Right renal cortex interstitium (tissue), 3 donors: ENCODE measurements at regions not wholly inside any gene's neighbourhood (a gene's known extent, or its start where the extent isn't known, plus 50 kb on each side); places are given as distances from the start of the nearest gene placed in this dataset.
"Not testable (repeated sequence)": the region's sequence is repeated elsewhere in the genome, so short reads cannot be mapped to it uniquely, and the experiment has no call there.

ENCODE experiments used
- DNase-seq, 3 donors: peaks; one replicate each; pipeline ENCODE4 v3.0.0-alpha.2; 2013; ENCODE audit warnings: low read depth in 3 of 3, low spot score in 2 of 3

DNA sequence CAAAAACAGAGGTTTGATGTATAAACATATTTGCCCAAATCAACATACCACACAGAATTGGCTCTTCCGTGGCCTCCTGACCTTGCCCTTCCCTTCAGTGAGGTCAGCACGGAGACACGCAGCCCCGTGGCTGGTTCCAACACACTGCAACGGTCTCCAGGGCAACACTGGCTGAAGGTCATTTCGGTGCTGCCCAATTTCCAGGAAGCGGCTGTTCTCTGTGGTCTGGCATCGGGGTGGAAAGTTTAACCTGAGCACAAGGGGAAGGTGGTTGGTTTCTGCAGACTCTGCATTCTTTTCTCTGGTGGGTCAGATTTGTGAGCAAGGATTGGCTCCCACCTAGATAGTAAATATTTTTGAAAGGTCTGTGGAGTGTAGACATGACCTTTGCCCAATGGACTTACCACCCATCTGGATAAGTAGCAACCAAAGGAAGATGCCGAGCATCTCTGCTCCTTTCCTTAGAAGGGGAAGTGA, 177.6 kb upstream of the PHACTR1 start:
- no peak for DNase-seq

GRCh38 chr6:12542319-12543115, 174.1 kb upstream of the PHACTR1 start:
- not testable (repeated sequence) for DNase-seq

DNA sequence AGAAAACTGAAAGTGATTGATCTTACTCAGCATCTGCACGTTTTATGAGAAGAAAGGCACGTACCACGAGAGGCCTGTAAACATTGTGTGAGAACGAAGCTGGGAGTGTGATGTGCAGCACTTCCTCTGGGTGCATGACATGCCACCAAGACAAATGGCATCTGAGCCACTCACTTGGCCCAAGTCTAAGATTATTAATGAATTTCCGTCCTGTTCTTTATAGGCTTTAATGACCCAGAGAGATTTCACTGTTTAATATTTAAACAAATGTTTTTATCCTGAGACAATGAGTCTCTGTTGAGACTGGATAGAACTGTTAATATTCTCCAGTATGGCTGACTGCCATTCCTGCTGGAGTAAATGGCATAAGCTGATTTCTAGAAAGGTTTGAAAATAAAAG, 172.6 kb upstream of the PHACTR1 start:
- DNase-seq, result no peak

DNA sequence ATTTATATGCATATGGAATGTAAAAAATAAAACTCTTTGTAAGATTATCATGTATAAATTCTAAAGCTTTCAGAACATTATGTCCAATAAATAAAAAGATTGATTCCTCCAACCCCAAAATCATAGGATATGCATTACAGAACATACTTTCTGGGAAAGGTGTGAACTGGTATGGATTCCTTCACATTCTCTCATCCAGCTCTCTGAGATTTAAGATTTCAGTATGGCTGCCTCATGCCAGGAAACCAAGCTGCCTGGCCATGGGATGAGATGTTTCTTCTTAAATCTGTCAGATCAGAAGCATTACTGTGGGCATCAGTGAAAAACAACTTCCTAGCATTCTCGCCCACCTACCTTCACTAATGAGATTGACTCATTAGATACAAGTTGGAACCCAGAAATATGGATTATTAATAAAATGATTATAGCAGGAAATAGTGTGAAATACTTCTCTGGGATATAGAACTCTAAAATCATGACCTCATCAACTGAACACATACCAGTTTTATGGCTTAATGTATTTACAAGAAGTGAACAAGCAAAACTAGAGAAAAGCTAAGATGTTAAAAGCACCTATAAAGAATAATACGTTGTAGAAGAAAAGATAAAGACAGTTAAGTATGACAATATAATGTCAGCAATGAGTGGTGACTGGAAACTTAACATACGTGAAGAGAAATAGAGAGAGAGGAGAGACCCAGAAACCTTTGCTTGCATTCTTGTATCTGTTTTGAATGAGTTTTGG, 171.6 kb upstream of the PHACTR1 start:
- DNase-seq, result no peak

DNA sequence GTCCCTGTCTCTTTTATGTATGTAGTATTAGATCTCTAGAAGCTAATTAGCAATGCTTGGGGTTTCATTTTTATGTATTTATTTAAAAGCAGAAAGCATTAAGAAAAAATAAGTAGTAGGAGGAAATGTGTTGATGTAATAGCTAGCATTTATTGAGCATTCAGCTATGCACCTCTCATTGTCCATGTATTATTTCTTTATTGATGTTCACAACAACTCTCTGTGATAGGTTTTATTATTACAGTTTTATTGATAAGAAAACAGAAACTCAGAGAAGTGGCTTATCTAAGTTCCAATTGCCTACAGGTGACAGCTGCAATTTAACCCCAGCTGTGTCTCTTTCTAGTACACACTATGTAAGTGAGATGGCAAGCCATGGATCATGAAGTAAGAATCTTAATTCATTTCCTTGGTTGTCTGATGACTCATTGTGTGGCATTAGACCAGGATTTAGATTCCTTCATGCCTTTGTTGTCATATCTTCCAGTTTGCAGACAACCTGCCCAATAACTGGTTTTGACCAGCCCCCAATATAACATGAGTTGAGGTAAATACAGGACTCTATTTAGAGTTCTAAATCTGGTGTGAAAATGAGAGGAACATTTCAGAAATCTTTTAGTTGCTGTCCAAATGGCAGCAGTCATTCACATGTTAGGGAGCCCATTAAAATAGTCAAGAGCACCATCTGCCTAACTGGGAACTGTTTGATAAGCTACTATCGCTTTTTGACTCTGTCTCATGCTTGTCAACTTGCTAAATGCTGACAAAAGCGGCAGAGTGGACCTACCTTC, 170.8 kb upstream of the PHACTR1 start:
- no peak for DNase-seq

- DNase-seq, result no peak
Observed at GRCh38 chr6:12546410-12547002, 170.1 kb upstream of the PHACTR1 start.

DNA sequence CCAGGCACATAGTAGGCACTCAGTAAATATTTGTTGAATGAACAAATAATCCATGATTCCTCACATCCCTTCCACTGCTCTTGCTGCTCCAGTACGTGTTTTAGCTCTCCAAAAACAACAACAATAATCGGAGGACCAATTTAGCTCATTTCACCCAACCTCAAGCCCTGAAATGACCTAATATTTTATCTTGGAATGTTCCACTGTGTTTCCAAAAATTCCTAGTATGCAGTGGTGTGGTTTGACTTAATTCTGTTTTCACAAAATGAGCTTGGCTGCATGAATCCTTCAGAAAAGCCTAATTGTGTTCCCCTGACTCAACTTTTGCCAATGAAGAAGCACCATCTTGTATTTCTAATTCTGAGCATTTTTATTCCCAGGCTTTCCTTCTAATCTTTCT, 168.0 kb upstream of the PHACTR1 start:
- no peak for DNase-seq

GRCh38 chr6:12549445-12549844, 167.1 kb upstream of the PHACTR1 start:
- DNase-seq, result not testable (repeated sequence)

- DNase-seq, result not testable (repeated sequence)
Observed at GRCh38 chr6:12554820-12555219, 161.7 kb upstream of the PHACTR1 start.

GRCh38 chr6:12555267-12555666, 161.3 kb upstream of the PHACTR1 start:
- no peak for DNase-seq

- no peak for DNase-seq
Observed at GRCh38 chr6:12555781-12556180, 160.8 kb upstream of the PHACTR1 start.

DNA sequence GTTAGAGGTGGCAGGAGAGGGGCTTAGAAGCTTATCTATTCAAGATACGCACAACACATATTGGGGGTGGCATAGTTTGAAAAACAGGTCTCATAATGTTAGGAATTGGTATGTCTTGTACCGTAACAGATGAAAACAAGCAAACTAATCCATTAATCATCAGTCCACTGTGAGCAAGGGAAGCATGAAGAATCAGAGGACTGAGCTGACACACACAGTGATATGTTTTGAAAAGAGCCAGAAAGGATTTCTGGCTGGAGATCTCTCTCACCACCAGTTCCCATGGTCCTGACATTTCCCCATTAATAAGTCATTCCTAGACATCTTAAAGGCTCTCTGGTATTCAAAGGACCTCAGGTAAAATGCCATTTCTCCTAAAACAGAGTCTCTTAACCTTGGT, 158.8 kb upstream of the PHACTR1 start:
- DNase-seq, result no peak

GRCh38 chr6:12560315-12560714, 156.3 kb upstream of the PHACTR1 start:
- no peak for DNase-seq

- no peak for DNase-seq
Observed at GRCh38 chr6:12566618-12567123, 149.9 kb upstream of the PHACTR1 start.

- DNase-seq, result no peak
Observed at GRCh38 chr6:12567682-12568081, 148.9 kb upstream of the PHACTR1 start.

DNA sequence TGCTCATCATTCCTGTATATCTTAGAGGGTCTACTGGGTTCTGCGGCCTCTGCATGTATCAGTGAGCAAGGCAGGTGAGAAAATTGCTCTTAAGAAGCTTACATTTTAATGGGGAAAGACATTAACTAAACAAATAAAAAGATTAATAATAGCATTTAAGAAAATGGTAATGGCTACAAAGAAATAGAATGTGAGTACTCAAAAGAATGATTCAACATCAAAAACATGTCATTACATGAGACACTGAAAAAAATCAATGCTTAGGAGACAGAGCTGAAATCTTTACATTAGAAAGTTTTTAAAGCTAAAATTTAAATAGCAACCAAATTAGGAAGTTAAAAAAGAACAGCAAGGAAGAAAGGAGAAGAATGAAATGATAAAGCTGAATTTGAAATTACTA, 146.9 kb upstream of the PHACTR1 start:
- DNase-seq, result no peak

GRCh38 chr6:12570461-12571030, 146.0 kb upstream of the PHACTR1 start:
- DNase-seq, result no peak

DNA sequence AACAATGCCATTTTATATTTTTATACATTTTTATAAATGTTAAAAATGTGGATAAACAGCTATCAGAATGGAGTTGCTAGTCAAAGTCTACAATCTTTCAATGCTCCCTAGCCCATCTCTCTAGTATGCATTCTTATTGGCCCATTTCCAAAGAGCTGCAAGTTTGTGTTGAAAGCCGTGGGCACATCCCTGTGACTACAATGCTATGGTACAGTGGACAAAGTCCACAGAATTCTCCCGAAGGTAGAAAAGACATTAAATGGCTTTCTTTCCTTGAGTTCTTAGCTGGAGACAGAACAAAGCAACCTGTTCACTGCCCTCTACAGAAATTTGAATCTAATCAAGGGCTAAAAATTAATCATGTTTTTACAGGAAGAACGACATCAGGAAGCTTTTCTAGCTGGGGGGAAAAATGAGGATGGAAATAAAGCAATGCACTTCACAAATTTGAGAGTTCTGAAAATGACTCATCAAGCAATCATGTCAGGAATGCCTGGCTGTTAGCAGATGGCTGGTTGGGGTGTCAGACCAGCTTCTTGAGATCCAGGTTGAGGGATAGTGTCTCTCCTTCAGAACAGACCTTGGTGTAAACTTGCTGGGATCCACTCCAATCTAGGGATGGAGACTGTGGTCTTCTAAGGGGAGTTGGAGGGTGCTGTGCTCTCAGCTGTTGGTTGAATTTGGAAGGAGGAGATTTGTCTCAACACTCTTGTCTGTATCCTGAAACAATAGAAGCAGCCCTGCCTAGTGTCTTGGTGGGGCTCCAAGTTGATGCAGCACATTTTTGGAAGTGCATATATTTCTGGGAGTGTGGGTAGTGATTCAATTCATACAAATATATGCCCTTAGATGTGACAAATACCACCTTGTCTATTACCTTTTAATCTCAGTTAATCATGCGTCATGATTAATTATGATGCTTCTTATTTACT, 143.4 kb upstream of the PHACTR1 start:
- no peak for DNase-seq

DNA sequence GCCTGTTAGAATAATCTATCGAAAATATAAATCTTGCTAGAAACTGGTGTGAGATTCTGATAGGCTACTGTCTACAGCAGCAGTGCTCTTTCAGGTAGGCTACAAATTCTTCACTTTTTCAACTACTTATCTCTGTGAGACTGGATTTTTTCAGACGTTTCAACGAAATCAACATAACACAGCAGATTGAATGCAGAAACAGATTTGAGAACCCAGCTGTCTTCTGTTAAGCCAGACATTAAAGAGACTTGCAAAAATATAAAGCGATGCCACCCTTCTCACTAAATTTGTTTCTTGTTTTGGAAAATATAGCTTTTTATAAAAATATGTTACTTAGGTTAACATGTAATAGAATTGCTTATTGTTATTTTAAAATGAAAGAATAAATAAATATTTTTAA, 140.6 kb upstream of the PHACTR1 start:
- no peak for DNase-seq
